ENCODE measurements at regions not wholly inside any gene's neighbourhood (a gene's known extent, or its start where the extent isn't known, plus 50 kb on each side); places are given as distances from the start of the nearest gene placed in this dataset.

DNA sequence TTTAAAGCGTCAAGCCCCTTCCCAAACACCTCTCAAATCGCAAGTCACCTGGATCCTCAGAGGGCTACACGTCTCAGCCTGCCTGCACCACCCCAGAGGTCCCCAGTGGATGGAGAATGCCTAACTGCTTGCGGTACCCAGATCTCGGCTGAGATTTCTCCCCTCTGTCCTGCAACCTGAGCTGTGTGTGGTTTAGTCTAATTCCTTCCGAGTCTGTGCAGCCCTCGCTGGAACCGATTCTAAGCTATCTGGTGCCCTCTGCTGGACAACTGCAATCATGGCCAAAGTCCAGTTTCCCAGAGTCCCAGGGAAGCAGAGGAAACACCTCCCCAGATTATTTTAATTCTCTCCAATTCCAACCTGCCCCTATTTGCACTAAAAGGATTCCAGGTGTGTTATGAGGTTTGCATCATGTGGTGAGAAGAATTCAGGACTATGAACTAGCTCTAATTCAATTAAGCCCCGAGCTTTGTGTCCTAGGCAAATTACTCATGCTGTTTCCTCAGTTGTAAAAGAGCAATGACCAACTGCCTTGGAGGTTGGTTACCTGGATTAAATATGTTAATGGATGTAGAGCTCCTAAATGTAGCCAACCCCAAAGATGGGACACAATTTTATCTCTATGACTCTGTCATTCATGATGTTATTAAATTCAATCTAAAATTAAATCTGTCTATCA lies 276.1 kb upstream of the NCKAP5 start (continued):
- TF ChIP-seq, protein P1, sequence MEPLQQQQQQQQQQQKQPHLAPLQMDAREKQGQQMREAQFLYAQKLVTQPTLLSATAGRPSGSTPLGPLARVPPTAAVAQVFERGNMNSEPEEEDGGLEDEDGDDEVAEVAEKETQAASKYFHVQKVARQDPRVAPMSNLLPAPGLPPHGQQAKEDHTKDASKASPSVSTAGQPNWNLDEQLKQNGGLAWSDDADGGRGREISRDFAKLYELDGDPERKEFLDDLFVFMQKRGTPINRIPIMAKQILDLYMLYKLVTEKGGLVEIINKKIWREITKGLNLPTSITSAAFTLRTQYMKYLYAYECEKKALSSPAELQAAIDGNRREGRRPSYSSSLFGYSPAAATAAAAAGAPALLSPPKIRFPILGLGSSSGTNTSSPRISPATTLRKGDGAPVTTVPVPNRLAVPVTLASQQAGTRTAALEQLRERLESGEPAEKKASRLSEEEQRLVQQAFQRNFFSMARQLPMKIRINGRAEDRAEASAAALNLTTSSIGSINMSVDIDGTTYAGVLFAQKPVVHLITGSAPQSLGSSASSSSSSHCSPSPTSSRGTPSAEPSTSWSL (CRISPR knock-in tag; IDR thresholded peaks at IDR 0.05; ENCODE audit: borderline replicate concordance) = no peak
- TF ChIP-seq, protein P2, sequence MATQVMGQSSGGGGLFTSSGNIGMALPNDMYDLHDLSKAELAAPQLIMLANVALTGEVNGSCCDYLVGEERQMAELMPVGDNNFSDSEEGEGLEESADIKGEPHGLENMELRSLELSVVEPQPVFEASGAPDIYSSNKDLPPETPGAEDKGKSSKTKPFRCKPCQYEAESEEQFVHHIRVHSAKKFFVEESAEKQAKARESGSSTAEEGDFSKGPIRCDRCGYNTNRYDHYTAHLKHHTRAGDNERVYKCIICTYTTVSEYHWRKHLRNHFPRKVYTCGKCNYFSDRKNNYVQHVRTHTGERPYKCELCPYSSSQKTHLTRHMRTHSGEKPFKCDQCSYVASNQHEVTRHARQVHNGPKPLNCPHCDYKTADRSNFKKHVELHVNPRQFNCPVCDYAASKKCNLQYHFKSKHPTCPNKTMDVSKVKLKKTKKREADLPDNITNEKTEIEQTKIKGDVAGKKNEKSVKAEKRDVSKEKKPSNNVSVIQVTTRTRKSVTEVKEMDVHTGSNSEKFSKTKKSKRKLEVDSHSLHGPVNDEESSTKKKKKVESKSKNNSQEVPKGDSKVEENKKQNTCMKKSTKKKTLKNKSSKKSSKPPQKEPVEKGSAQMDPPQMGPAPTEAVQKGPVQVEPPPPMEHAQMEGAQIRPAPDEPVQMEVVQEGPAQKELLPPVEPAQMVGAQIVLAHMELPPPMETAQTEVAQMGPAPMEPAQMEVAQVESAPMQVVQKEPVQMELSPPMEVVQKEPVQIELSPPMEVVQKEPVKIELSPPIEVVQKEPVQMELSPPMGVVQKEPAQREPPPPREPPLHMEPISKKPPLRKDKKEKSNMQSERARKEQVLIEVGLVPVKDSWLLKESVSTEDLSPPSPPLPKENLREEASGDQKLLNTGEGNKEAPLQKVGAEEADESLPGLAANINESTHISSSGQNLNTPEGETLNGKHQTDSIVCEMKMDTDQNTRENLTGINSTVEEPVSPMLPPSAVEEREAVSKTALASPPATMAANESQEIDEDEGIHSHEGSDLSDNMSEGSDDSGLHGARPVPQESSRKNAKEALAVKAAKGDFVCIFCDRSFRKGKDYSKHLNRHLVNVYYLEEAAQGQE (IDR thresholded peaks at IDR 0.05; ENCODE audit: borderline replicate concordance) = peak; percentile 60; the same call in 1 of the 2 replicates
- TF ChIP-seq, protein P2 (CRISPR knock-in tag; IDR thresholded peaks at IDR 0.05; ENCODE audit: low read depth) = no peak
- TF ChIP-seq, protein P3, sequence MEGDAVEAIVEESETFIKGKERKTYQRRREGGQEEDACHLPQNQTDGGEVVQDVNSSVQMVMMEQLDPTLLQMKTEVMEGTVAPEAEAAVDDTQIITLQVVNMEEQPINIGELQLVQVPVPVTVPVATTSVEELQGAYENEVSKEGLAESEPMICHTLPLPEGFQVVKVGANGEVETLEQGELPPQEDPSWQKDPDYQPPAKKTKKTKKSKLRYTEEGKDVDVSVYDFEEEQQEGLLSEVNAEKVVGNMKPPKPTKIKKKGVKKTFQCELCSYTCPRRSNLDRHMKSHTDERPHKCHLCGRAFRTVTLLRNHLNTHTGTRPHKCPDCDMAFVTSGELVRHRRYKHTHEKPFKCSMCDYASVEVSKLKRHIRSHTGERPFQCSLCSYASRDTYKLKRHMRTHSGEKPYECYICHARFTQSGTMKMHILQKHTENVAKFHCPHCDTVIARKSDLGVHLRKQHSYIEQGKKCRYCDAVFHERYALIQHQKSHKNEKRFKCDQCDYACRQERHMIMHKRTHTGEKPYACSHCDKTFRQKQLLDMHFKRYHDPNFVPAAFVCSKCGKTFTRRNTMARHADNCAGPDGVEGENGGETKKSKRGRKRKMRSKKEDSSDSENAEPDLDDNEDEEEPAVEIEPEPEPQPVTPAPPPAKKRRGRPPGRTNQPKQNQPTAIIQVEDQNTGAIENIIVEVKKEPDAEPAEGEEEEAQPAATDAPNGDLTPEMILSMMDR (IDR thresholded peaks at IDR 0.05 in 2 of 3, conservative IDR thresholded peaks at IDR 0.05 in 1 of 3; ENCODE audit: insufficient read depth in 2 of 3, low read depth in 1 of 3, low read length in 3 of 3) = peak; percentile 72 to 87 (median 86)
- TF ChIP-seq YY1 (IDR thresholded peaks at IDR 0.05; ENCODE audit: borderline replicate concordance in 1 of 3, control insufficient read depth in 1 of 3, extremely low read depth in 1 of 3, insufficient read depth in 3 of 3, insufficient read length in 1 of 3, insufficient replicate concordance in 2 of 3, low read depth in 1 of 3, low read length in 2 of 3) (no peak), ZNF263 (CRISPR knock-in tag; IDR thresholded peaks at IDR 0.05; ENCODE audit: borderline replicate concordance) (no peak), ILK (tag; IDR thresholded peaks at IDR 0.05; ENCODE audit: borderline replicate concordance, low read depth) (no peak), KLF16 (IDR thresholded peaks at IDR 0.05) (0 out of 2 replicates have a peak, but pooled peaks have one; percentile 14), RBM25 (IDR thresholded peaks at IDR 0.05; ENCODE audit: low read depth, low read length, severe bottlenecking) (peak; percentile 67), MYC (IDR thresholded peaks at IDR 0.05; ENCODE audit: low read depth, low read length) (no peak), MYC (CRISPR knock-in tag; IDR thresholded peaks at IDR 0.05; ENCODE audit: borderline replicate concordance, low read depth) (no peak), ZNF253 (CRISPR knock-in tag; conservative IDR thresholded peaks at IDR 0.05) (no peak)
- TF ChIP-seq, protein P4, sequence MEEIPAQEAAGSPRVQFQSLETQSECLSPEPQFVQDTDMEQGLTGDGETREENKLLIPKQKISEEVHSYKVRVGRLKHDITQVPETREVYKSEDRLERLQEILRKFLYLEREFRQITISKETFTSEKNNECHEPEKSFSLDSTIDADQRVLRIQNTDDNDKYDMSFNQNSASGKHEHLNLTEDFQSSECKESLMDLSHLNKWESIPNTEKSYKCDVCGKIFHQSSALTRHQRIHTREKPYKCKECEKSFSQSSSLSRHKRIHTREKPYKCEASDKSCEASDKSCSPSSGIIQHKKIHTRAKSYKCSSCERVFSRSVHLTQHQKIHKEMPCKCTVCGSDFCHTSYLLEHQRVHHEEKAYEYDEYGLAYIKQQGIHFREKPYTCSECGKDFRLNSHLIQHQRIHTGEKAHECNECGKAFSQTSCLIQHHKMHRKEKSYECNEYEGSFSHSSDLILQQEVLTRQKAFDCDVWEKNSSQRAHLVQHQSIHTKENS (CRISPR knock-in tag; IDR thresholded peaks at IDR 0.05) = no peak
